Lower lobe of right lung (tissue), 2 donors: ENCODE measurements at regions not wholly inside any gene's neighbourhood (a gene's known extent, or its start where the extent isn't known, plus 50 kb on each side); places are given as distances from the start of the nearest gene placed in this dataset.

Experiments used
- ATAC-seq, 2 donors: fragments of 200-7000 bp; cut with Tn5 transposase; one replicate each; pipeline ENCODE4 v1.9.1; 2020 to 2022; ENCODE audit warnings: mild to moderate bottlenecking in 2 of 2, moderate library complexity in 2 of 2
- DNase-seq: peaks from one replicate; pipeline ENCODE4 v3.0.0-alpha.2; 2020
- H3K27ac ChIP-seq: fragments of 200-600 bp; one replicate; pipeline ENCODE4 v1.8.0; 2022
- H3K27me3 ChIP-seq: fragments of 200-600 bp; one replicate; pipeline ENCODE4 v1.8.0; 2022; ENCODE audit warnings: low read depth
- H3K36me3 ChIP-seq: fragments of 200-600 bp; one replicate; pipeline ENCODE4 v1.8.0; 2022; ENCODE audit warnings: mild to moderate bottlenecking
- H3K4me1 ChIP-seq: fragments of 200-600 bp; one replicate; pipeline ENCODE4 v1.8.0; 2022
- H3K4me3 ChIP-seq: fragments of 200-600 bp; one replicate; pipeline ENCODE4 v1.8.0; 2022; ENCODE audit warnings: mild to moderate bottlenecking
- H3K9me3 ChIP-seq: fragments of 200-600 bp; one replicate; pipeline ENCODE4 v1.8.0; 2022
- CTCF ChIP-seq: fragments of 200-600 bp; IDR thresholded peaks from one replicate; pipeline ENCODE4 v1.8.0; 2022; ENCODE audit warnings: antibody characterized with exemption, mild to moderate bottlenecking
- intact Hi-C: fragments of 100-400 bp; cut with DNase I; formaldehyde crosslinking; loops from one replicate; pipeline ENCODE4 v1.11.0; 2022
- donor health status: DM: no; HTN: yes; CAD: no; lungs with severe emphysema.

GRCh38 chr18:22344445-22344844 lies 73.3 kb downstream of the CTAGE1 start:
- ATAC-seq = no peak
- TF ChIP-seq CTCF = no peak

GRCh38 chr18:22343613-22344012 lies 74.1 kb downstream of the CTAGE1 start:
- intact Hi-C loops = no loop called here
- TF ChIP-seq CTCF = no peak
- H3K4me3 ChIP-seq = no peak overlapping the region
- H3K9me3 ChIP-seq = no peaks in the 10 kb centered on the region
- no peak overlapping the region for H3K27ac ChIP-seq
- no peaks in the 10 kb centered on the region for H3K36me3 ChIP-seq
- no peak for ATAC-seq
- no peaks in the 10 kb centered on the region for H3K27me3 ChIP-seq
- no peak for DNase-seq
- H3K4me1 ChIP-seq = peaks cover 50% of the 10 kb centered on the region

More at GRCh38 chr18:22344445-22344844, 73.3 kb downstream of the CTAGE1 start:
- Histone ChIP-seq H3K4me3 (no peak overlapping the region), H3K36me3 (no peaks in the 10 kb centered on the region), H3K9me3 (no peaks in the 10 kb centered on the region), H3K4me1 (peaks cover 57% of the 10 kb centered on the region), H3K27ac (no peak overlapping the region), H3K27me3 (peaks cover 8% of the 10 kb centered on the region)
- intact Hi-C loops = no loop called here
- no peak for DNase-seq

GRCh38 chr18:22342625-22343024 lies 75.1 kb downstream of the CTAGE1 start:
- peaks cover 52% of the 10 kb centered on the region for H3K4me1 ChIP-seq
- no peaks in the 10 kb centered on the region for H3K27me3 ChIP-seq
- no peak for TF ChIP-seq CTCF
- H3K27ac ChIP-seq = no peak overlapping the region
- H3K9me3 ChIP-seq = no peaks in the 10 kb centered on the region
- peak; percentile 65 to 76 for ATAC-seq
- intact Hi-C loops = no loop called here
- peak; percentile 81 for DNase-seq
- H3K36me3 ChIP-seq = no peaks in the 10 kb centered on the region
- H3K4me3 ChIP-seq = no peak overlapping the region

- Histone ChIP-seq H3K36me3 (no peaks in the 10 kb centered on the region), H3K4me3 (no peak overlapping the region), H3K27me3 (no peaks in the 10 kb centered on the region), H3K4me1 (peaks cover 44% of the 10 kb centered on the region), H3K9me3 (no peaks in the 10 kb centered on the region), H3K27ac (no peak overlapping the region)
- TF ChIP-seq CTCF = no peak
- intact Hi-C loops = no loop called here
- DNase-seq (no peak), ATAC-seq (no peak)
These were observed 77.4 kb downstream of the CTAGE1 start for GRCh38 chr18:22340331-22340730.

- Histone ChIP-seq H3K27me3 (no peaks in the 10 kb centered on the region), H3K9me3 (no peaks in the 10 kb centered on the region), H3K36me3 (no peaks in the 10 kb centered on the region), H3K27ac (no peak overlapping the region), H3K4me1 (peaks cover 44% of the 10 kb centered on the region), H3K4me3 (no peak overlapping the region)
- no peak for ATAC-seq
- DNase-seq = no peak
- no peak for TF ChIP-seq CTCF
- intact Hi-C loops = no loop called here
These were observed 77.8 kb downstream of the CTAGE1 start for GRCh38 chr18:22339913-22340312.

- Histone ChIP-seq H3K9me3 (no peaks in the 10 kb centered on the region), H3K36me3 (no peaks in the 10 kb centered on the region), H3K4me1 (peaks cover 30% of the 10 kb centered on the region), H3K27me3 (no peaks in the 10 kb centered on the region), H3K27ac (peak overlapping the region; percentile 6), H3K4me3 (no peak overlapping the region)
- intact Hi-C loops = no loop called here
- no peak for ATAC-seq
- no peak for DNase-seq
- no peak for TF ChIP-seq CTCF
These were observed 79.9 kb downstream of the CTAGE1 start for GRCh38 chr18:22337833-22338232.
